ENCODE measurements at regions not wholly inside any gene's neighbourhood (a gene's known extent, or its start where the extent isn't known, plus 50 kb on each side); places are given as distances from the start of the nearest gene placed in this dataset.

DNA sequence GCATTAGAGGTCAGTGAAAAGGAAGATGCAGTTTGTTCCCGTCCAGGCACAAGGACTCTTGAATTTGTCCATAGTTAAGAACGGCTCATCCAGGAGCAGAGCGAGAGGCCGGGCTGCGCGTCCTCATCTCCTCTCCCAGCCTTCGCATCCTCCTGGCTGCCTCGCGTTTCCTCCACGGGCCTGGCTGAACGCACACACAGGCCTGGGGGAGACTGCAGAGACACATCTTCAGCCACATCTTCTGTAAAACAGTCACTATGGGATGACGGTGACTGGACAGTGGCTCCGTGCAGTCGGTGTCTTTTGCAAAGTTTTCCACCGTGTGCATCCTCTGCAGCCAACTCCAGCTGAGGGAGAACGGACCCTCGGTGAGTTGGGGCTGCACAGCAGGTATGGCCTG lies 89.7 kb downstream of the PSMG1 start:
- peaks cover 3% of the 10 kb centered on the region for H3K27me3 Mint-ChIP-seq (ENCODE audit: unreplicated experiment)
- no peak overlapping the region for H3K4me3 Mint-ChIP-seq (ENCODE audit: unreplicated experiment)
- no peak for DNase-seq (ENCODE audit: extremely low spot score, unreplicated experiment)
- H3K36me3 Mint-ChIP-seq (ENCODE audit: unreplicated experiment): peaks cover 2% of the 10 kb centered on the region
- TF ChIP-seq, protein P1, sequence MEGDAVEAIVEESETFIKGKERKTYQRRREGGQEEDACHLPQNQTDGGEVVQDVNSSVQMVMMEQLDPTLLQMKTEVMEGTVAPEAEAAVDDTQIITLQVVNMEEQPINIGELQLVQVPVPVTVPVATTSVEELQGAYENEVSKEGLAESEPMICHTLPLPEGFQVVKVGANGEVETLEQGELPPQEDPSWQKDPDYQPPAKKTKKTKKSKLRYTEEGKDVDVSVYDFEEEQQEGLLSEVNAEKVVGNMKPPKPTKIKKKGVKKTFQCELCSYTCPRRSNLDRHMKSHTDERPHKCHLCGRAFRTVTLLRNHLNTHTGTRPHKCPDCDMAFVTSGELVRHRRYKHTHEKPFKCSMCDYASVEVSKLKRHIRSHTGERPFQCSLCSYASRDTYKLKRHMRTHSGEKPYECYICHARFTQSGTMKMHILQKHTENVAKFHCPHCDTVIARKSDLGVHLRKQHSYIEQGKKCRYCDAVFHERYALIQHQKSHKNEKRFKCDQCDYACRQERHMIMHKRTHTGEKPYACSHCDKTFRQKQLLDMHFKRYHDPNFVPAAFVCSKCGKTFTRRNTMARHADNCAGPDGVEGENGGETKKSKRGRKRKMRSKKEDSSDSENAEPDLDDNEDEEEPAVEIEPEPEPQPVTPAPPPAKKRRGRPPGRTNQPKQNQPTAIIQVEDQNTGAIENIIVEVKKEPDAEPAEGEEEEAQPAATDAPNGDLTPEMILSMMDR (IDR thresholded peaks at IDR 0.05): no peak
- H3K27ac Mint-ChIP-seq (ENCODE audit: unreplicated experiment): no peak overlapping the region
- no peaks in the 10 kb centered on the region for H3K9me3 Mint-ChIP-seq (ENCODE audit: unreplicated experiment)
- H3K4me1 Mint-ChIP-seq (ENCODE audit: unreplicated experiment): peaks cover 13% of the 10 kb centered on the region

DNA sequence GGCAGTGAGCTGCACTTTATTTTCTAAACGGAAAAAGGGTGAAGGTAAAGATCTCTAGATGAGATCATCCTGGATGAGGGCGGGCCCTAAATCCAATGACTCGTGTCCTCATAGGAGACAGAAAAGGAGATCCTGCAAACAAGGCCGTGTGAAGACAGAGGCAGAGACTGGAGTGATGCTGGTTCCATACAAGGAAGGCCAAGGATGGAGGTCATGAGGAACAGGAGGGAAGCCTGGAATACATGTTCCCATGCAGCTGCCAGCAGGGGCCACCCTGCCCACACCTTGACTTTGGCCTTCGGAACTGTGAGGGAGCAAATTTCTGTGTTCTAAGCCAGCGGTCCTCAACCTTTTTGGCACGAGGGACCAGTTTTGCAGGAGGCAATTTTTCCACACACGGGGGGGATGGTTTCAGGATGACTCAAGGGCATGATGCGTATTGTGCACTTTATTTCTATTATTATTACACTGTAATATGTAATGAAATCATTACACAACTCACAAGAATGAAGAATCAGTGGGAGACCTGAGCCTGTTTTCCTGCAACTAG lies 94.3 kb downstream of the PSMG1 start:
- H3K27me3 Mint-ChIP-seq (ENCODE audit: unreplicated experiment): no peaks in the 10 kb centered on the region
- peaks cover 28% of the 10 kb centered on the region for H3K4me1 Mint-ChIP-seq (ENCODE audit: unreplicated experiment)
- H3K27ac Mint-ChIP-seq (ENCODE audit: unreplicated experiment): peak overlapping the region; percentile 56
- H3K9me3 Mint-ChIP-seq (ENCODE audit: unreplicated experiment): no peaks in the 10 kb centered on the region
- TF ChIP-seq, protein P1 (IDR thresholded peaks at IDR 0.05): peak; percentile 12
- no peak for DNase-seq (ENCODE audit: extremely low spot score, unreplicated experiment)
- peaks cover 2% of the 10 kb centered on the region for H3K36me3 Mint-ChIP-seq (ENCODE audit: unreplicated experiment)
- no peak overlapping the region for H3K4me3 Mint-ChIP-seq (ENCODE audit: unreplicated experiment)

- H3K27ac Mint-ChIP-seq (ENCODE audit: unreplicated experiment): peak overlapping the region; percentile 23
- no peak overlapping the region for H3K4me3 Mint-ChIP-seq (ENCODE audit: unreplicated experiment)
- H3K36me3 Mint-ChIP-seq (ENCODE audit: unreplicated experiment): peaks cover 2% of the 10 kb centered on the region
- no peaks in the 10 kb centered on the region for H3K9me3 Mint-ChIP-seq (ENCODE audit: unreplicated experiment)
- TF ChIP-seq, protein P1 (IDR thresholded peaks at IDR 0.05): no peak
- no peak for DNase-seq (ENCODE audit: extremely low spot score, unreplicated experiment)
- peaks cover 28% of the 10 kb centered on the region for H3K4me1 Mint-ChIP-seq (ENCODE audit: unreplicated experiment)
- H3K27me3 Mint-ChIP-seq (ENCODE audit: unreplicated experiment): peaks cover under 1% of the 10 kb centered on the region
Observed at GRCh38 chr21:39088031-39088370, 95.2 kb downstream of the PSMG1 start.

GRCh38 chr21:39087238-39088030 lies 95.8 kb downstream of the PSMG1 start:
- Mint-ChIP-seq H3K27me3 (ENCODE audit: unreplicated experiment) (peaks cover 3% of the 10 kb centered on the region), H3K9me3 (ENCODE audit: unreplicated experiment) (no peaks in the 10 kb centered on the region), H3K4me1 (ENCODE audit: unreplicated experiment) (peaks cover 28% of the 10 kb centered on the region), H3K4me3 (ENCODE audit: unreplicated experiment) (no peak overlapping the region), H3K27ac (ENCODE audit: unreplicated experiment) (peak overlapping the region; percentile 23), H3K36me3 (ENCODE audit: unreplicated experiment) (peaks cover 2% of the 10 kb centered on the region)
- TF ChIP-seq, protein P1 (IDR thresholded peaks at IDR 0.05): no peak
- no peak for DNase-seq (ENCODE audit: extremely low spot score, unreplicated experiment)

- no peak overlapping the region for H3K27ac Mint-ChIP-seq (ENCODE audit: unreplicated experiment)
Observed at GRCh38 chr21:39086547-39086946, 96.7 kb downstream of the PSMG1 start.

More at GRCh38 chr21:39086547-39086946, 96.7 kb downstream of the PSMG1 start:
- no peak overlapping the region for H3K4me3 Mint-ChIP-seq (ENCODE audit: unreplicated experiment)
- peaks cover 2% of the 10 kb centered on the region for H3K36me3 Mint-ChIP-seq (ENCODE audit: unreplicated experiment)
- TF ChIP-seq, protein P1 (IDR thresholded peaks at IDR 0.05): no peak
- H3K4me1 Mint-ChIP-seq (ENCODE audit: unreplicated experiment): peaks cover 28% of the 10 kb centered on the region
- H3K27me3 Mint-ChIP-seq (ENCODE audit: unreplicated experiment): peaks cover 6% of the 10 kb centered on the region
- DNase-seq (ENCODE audit: extremely low spot score, unreplicated experiment): no peak
- H3K9me3 Mint-ChIP-seq (ENCODE audit: unreplicated experiment): no peaks in the 10 kb centered on the region

Measured in osteocyte (in vitro differentiated cells).